A673 (cell line): ENCODE measurements at regions not wholly inside any gene's neighbourhood (a gene's known extent, or its start where the extent isn't known, plus 50 kb on each side); places are given as distances from the start of the nearest gene placed in this dataset.

Source experiments
- BruUV-seq: library from RNA; stranded (reverse); fragments of 400-500 nt; replicated peaks from 2 replicates; lab custom pipeline; 2021; lab: Mats Ljungman, UMichigan
- CTCF ChIA-PET: fragments of 300-600 bp; sonication (Branson Sonifier 250); formaldehyde crosslinking; loops from one replicate; lab custom pipeline; 2022; ENCODE audit warnings: antibody characterized with exemption; lab: Charles Lee
- POLR2A ChIA-PET: fragments of 300-600 bp; sonication (Branson Sonifier 250); formaldehyde crosslinking; loops from one replicate; lab custom pipeline; 2022; ENCODE audit warnings: antibody characterized with exemption; ENCODE audit not compliant: low non-redundant PET; lab: Charles Lee
- DNase-seq: peaks from one replicate; pipeline ENCODE4 v3.0.0-alpha.2; 2015; ENCODE audit warnings: low spot score
- H3K27ac ChIP-seq: fragments of 200-600 bp; sonication (generic); 2 replicates; pipeline ENCODE4 v1.5.1; 2016; ENCODE audit warnings: mixed run types, low read depth, mild to moderate bottlenecking, mixed read lengths, antibody characterized with exemption, low read length; ENCODE audit not compliant: poor library complexity, severe bottlenecking
- H3K27me3 ChIP-seq: fragments of 200-600 bp; sonication (generic); replicated peaks from 2 replicates; pipeline ENCODE4 v1.6.1; 2017; ENCODE audit warnings: mixed run types, low read depth, mild to moderate bottlenecking, mixed read lengths, antibody characterized with exemption, low read length; ENCODE audit not compliant: insufficient read depth, poor library complexity
- H3K36me3 ChIP-seq: fragments of 200-600 bp; sonication (generic); 2 replicates; pipeline ENCODE4 v1.6.1; 2016; ENCODE audit warnings: mixed run types, mild to moderate bottlenecking, mixed read lengths, antibody characterized with exemption, low read length; ENCODE audit not compliant: insufficient read depth, poor library complexity, severe bottlenecking
- H3K4me1 ChIP-seq: fragments of 200-600 bp; sonication (generic); 2 replicates; pipeline ENCODE4 v1.6.1; 2017; ENCODE audit warnings: mixed run types, mild to moderate bottlenecking, mixed read lengths, antibody characterized with exemption, low read length; ENCODE audit not compliant: insufficient read depth, poor library complexity, severe bottlenecking
- H3K4me3 ChIP-seq: fragments of 200-600 bp; sonication (generic); 2 replicates; pipeline ENCODE4 v1.5.1; 2016; ENCODE audit warnings: low read depth, mixed run types, mild to moderate bottlenecking, mixed read lengths, low read length; ENCODE audit not compliant: poor library complexity, severe bottlenecking
- H3K9me3 ChIP-seq: fragments of 200-600 bp; sonication (generic); 2 replicates; pipeline ENCODE4 v1.6.1; 2016; ENCODE audit warnings: mixed run types, low read depth, mild to moderate bottlenecking, mixed read lengths, antibody characterized with exemption, low read length; ENCODE audit not compliant: poor library complexity, severe bottlenecking
- CTCF ChIP-seq: fragments of 300-800, 200-600 bp; sonication (generic); conservative IDR thresholded peaks from 2 replicates; pipeline ENCODE4 v1.5.1; 2017; ENCODE audit warnings: low read depth, mild to moderate bottlenecking, antibody characterized with exemption, low read length, moderate library complexity, mixed read lengths
- EZH2 ChIP-seq: fragments of 200-600 bp; sonication (generic); IDR thresholded peaks from 2 replicates; pipeline ENCODE4 v1.6.1; 2017; ENCODE audit warnings: borderline replicate concordance, low read depth, mild to moderate bottlenecking, mixed read lengths, antibody characterized with exemption, low read length; ENCODE audit not compliant: poor library complexity, severe bottlenecking
- intact Hi-C: fragments of 100-400 bp; cut with micrococcal nuclease; formaldehyde crosslinking; loops from one replicate; pipeline ENCODE4 v1.10.0; 2022; ENCODE audit not compliant: unreplicated experiment

- Histone ChIP-seq H3K9me3 (no peaks in the 10 kb centered on the region), H3K36me3 (no peaks in the 10 kb centered on the region), H3K27me3 (no peaks in the 10 kb centered on the region), H3K27ac (no peak overlapping the region), H3K4me3 (no peak overlapping the region), H3K4me1 (peaks cover 8% of the 10 kb centered on the region)
- ChIA-PET CTCF (no interaction called here), POLR2A (no interaction called here)
- no peak for DNase-seq
- no peak for TF ChIP-seq EZH2
- TF ChIP-seq CTCF = no peak
- intact Hi-C loops = no loop called here
- no TSS peak for BruUV-seq
Observed at GRCh38 chr22:49186762-49187161, 640.9 kb downstream of the BRD1 start.

- ChIA-PET CTCF (no interaction called here), POLR2A (no interaction called here)
- DNase-seq = no peak
- Histone ChIP-seq H3K27ac (no peak overlapping the region), H3K9me3 (no peaks in the 10 kb centered on the region), H3K4me1 (peaks cover 8% of the 10 kb centered on the region), H3K27me3 (no peaks in the 10 kb centered on the region), H3K4me3 (no peak overlapping the region), H3K36me3 (no peaks in the 10 kb centered on the region)
- no TSS peak for BruUV-seq
- TF ChIP-seq CTCF = no peak
- TF ChIP-seq EZH2 = no peak
- intact Hi-C loops = no loop called here
Observed at GRCh38 chr22:49186293-49186692, 641.4 kb downstream of the BRD1 start.

- no peak for DNase-seq
- Histone ChIP-seq H3K4me1 (peaks cover 8% of the 10 kb centered on the region), H3K27ac (no peak overlapping the region), H3K27me3 (no peaks in the 10 kb centered on the region), H3K36me3 (no peaks in the 10 kb centered on the region), H3K9me3 (no peaks in the 10 kb centered on the region), H3K4me3 (no peak overlapping the region)
- TF ChIP-seq EZH2 = no peak
- TF ChIP-seq CTCF = no peak
- intact Hi-C loops = no loop called here
- ChIA-PET CTCF (no interaction called here), POLR2A (no interaction called here)
- BruUV-seq = no TSS peak
Observed at GRCh38 chr22:49185312-49185969, 642.2 kb downstream of the BRD1 start.
